ENCODE measurements at regions not wholly inside any gene's neighbourhood (a gene's known extent, or its start where the extent isn't known, plus 50 kb on each side); places are given as distances from the start of the nearest gene placed in this dataset.

DNA sequence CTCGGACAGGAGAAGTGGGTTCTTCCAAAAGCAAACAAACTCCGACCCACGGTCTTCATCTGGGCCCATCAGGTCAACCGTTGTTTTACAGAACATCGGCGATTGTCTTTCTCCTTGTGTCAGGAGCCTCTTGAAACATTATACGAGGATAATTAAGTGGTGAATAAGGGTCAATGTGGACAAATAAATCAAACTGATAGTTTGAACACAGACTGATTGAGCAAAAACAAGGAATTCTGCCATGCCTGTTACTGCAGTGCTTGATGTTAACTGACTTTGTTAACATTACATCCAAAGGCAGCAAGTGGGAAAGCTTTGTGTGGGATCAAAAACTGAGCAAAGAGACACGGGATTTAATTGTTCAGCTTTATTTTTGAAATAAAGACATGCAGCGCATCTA is 101.1 kb upstream of the IFNGR1 start:
- TF ChIP-seq, protein P1, sequence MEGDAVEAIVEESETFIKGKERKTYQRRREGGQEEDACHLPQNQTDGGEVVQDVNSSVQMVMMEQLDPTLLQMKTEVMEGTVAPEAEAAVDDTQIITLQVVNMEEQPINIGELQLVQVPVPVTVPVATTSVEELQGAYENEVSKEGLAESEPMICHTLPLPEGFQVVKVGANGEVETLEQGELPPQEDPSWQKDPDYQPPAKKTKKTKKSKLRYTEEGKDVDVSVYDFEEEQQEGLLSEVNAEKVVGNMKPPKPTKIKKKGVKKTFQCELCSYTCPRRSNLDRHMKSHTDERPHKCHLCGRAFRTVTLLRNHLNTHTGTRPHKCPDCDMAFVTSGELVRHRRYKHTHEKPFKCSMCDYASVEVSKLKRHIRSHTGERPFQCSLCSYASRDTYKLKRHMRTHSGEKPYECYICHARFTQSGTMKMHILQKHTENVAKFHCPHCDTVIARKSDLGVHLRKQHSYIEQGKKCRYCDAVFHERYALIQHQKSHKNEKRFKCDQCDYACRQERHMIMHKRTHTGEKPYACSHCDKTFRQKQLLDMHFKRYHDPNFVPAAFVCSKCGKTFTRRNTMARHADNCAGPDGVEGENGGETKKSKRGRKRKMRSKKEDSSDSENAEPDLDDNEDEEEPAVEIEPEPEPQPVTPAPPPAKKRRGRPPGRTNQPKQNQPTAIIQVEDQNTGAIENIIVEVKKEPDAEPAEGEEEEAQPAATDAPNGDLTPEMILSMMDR (IDR thresholded peaks at IDR 0.05; ENCODE audit: insufficient read depth, low read depth, low read length): no peak
- no peak for TF ChIP-seq EZH2 (IDR thresholded peaks at IDR 0.05; ENCODE audit: insufficient read depth, low read length)
